SJSA1 (cell line): ENCODE measurements at regions not wholly inside any gene's neighbourhood (a gene's known extent, or its start where the extent isn't known, plus 50 kb on each side); places are given as distances from the start of the nearest gene placed in this dataset.

Experiments
- DNase-seq, 2 experiments: peaks; one replicate each; pipeline ENCODE4 v3.0.0-alpha.2; 2015 to 2020; ENCODE audit warnings: low spot score in 2 of 2, low read depth in 1 of 2
- H3K27ac ChIP-seq: fragments of 250-450 bp; sonication (Bioruptor Pico); 2 replicates; pipeline ENCODE4 v1.5.1; 2020; ENCODE audit warnings: mild to moderate bottlenecking, moderate library complexity
- H3K27me3 ChIP-seq: fragments of 250-450 bp; sonication (Bioruptor Pico); replicated peaks from 2 replicates; pipeline ENCODE4 v1.5.1; 2020; ENCODE audit warnings: mild to moderate bottlenecking, moderate library complexity
- H3K36me3 ChIP-seq: fragments of 250-450 bp; sonication (Bioruptor Pico); 2 replicates; pipeline ENCODE4 v1.5.1; 2020; ENCODE audit warnings: mild to moderate bottlenecking
- H3K4me1 ChIP-seq: fragments of 250-450 bp; sonication (Bioruptor Pico); replicated peaks from 2 replicates; pipeline ENCODE4 v1.6.1; 2021; ENCODE audit warnings: mild to moderate bottlenecking
- H3K4me3 ChIP-seq: fragments of 250-450 bp; sonication (Bioruptor Pico); 2 replicates; pipeline ENCODE4 v1.5.1; 2020; ENCODE audit warnings: mild to moderate bottlenecking
- H3K9me3 ChIP-seq: fragments of 250-450 bp; sonication (Bioruptor Pico); replicated peaks from 2 replicates; pipeline ENCODE4 v1.5.1; 2020; ENCODE audit warnings: mild to moderate bottlenecking

DNA sequence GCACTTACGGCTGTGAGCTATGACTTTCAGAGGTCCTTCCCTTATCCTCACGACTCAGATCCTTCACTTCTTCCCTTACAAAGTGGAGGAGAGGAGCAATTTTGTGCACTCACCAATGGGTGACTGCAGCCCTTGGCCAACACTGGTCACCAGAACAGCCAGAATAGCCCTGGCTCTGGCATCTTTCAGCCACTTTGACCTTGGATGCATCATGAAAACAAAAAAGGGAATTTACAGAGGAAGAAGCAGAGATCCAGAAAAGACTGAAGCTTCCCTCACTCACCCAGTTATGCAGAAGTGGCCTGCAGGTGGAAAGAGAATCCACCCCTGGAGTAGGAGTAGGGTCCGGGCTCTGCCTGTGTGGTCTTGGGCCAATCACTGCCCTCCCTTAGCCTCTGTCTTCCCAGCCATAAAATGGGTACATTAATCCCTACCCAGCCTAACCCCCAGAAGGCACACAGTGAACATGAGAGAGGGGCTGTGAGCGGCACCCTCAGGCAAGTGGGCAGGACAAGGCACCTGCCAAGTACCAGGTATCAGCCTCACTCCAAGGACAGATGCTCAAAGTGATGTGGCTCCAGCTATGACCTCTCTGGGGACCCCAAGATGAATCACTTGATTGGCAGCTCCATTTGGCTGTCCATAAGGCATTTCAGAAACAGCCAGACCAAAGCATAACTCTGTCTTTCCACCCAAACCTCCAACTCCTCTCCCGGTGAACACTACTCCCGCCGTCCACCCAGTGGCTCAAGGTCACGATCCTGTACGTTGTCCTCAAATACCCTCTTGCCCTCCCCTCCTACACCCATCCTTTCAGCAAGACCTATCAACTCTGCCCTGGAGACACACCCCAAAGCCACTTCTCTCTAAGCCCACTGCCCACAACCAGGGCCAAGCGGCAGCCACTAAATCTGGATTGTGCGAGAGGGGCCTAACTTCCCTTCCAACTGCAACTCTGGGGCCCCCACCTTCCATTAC, 129.8 kb upstream of the ZMIZ1 start:
- no peak overlapping the region for H3K27ac ChIP-seq
- H3K4me1 ChIP-seq, result peaks cover 11% of the 10 kb centered on the region
- no peak for DNase-seq
- no peaks in the 10 kb centered on the region for H3K27me3 ChIP-seq
- no peak overlapping the region for H3K4me3 ChIP-seq
- no peaks in the 10 kb centered on the region for H3K9me3 ChIP-seq
- H3K36me3 ChIP-seq, result no peaks in the 10 kb centered on the region

DNA sequence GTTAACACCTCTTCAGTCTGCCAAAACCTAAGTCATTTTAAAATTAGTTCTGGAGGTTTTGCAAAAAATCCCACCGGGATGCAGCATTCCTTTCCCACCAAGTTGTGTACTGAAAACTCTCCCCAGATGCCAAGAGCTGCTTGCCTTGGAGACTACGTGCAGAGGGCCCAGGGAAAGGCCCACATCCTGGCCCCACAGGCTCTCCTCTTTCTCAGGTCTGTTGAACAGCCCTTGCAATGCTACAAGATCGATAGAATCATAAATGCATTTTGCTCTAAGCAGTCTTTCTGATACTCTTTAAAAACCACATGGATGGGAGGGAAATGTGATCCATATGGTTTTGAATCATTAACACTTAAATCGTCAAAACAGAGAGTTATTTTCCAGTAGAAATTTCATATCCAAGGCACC, 126.7 kb upstream of the ZMIZ1 start:
- H3K4me3 ChIP-seq, result no peak overlapping the region
- H3K36me3 ChIP-seq, result no peaks in the 10 kb centered on the region
- H3K27me3 ChIP-seq, result no peaks in the 10 kb centered on the region
- DNase-seq, result no peak
- H3K27ac ChIP-seq, result no peak overlapping the region
- H3K4me1 ChIP-seq, result peaks cover 28% of the 10 kb centered on the region
- H3K9me3 ChIP-seq, result no peaks in the 10 kb centered on the region

- Histone ChIP-seq H3K27ac (peak overlapping the region; percentile 31), H3K9me3 (no peaks in the 10 kb centered on the region), H3K36me3 (no peaks in the 10 kb centered on the region), H3K4me1 (peaks cover 20% of the 10 kb centered on the region), H3K4me3 (no peak overlapping the region), H3K27me3 (no peaks in the 10 kb centered on the region)
- peak; percentile 76 to 79 for DNase-seq
Observed at GRCh38 chr10:78944723-78945312, 123.9 kb upstream of the ZMIZ1 start.

- H3K4me3 ChIP-seq, result no peak overlapping the region
- H3K9me3 ChIP-seq, result no peaks in the 10 kb centered on the region
- no peak for DNase-seq
- H3K27me3 ChIP-seq, result no peaks in the 10 kb centered on the region
- no peaks in the 10 kb centered on the region for H3K36me3 ChIP-seq
- peaks cover 20% of the 10 kb centered on the region for H3K4me1 ChIP-seq
- no peak overlapping the region for H3K27ac ChIP-seq
Observed at GRCh38 chr10:78945838-78946237, 122.9 kb upstream of the ZMIZ1 start.

GRCh38 chr10:78947226-78947625, 121.5 kb upstream of the ZMIZ1 start:
- peaks cover 20% of the 10 kb centered on the region for H3K4me1 ChIP-seq
- no peak for DNase-seq
- H3K27ac ChIP-seq, result no peak overlapping the region
- H3K36me3 ChIP-seq, result no peaks in the 10 kb centered on the region
- no peak overlapping the region for H3K4me3 ChIP-seq
- H3K9me3 ChIP-seq, result no peaks in the 10 kb centered on the region
- H3K27me3 ChIP-seq, result no peaks in the 10 kb centered on the region

GRCh38 chr10:78947733-78948132, 121.0 kb upstream of the ZMIZ1 start:
- H3K4me3 ChIP-seq, result no peak overlapping the region
- no peaks in the 10 kb centered on the region for H3K36me3 ChIP-seq
- DNase-seq, result no peak
- no peaks in the 10 kb centered on the region for H3K27me3 ChIP-seq
- H3K9me3 ChIP-seq, result no peaks in the 10 kb centered on the region
- H3K27ac ChIP-seq, result no peak overlapping the region
- H3K4me1 ChIP-seq, result peaks cover 20% of the 10 kb centered on the region

- Histone ChIP-seq H3K4me1 (peaks cover 20% of the 10 kb centered on the region), H3K4me3 (no peak overlapping the region), H3K36me3 (no peaks in the 10 kb centered on the region), H3K9me3 (no peaks in the 10 kb centered on the region), H3K27me3 (no peaks in the 10 kb centered on the region), H3K27ac (no peak overlapping the region)
- DNase-seq, result no peak
Observed at GRCh38 chr10:78948621-78949030, 120.1 kb upstream of the ZMIZ1 start.

DNA sequence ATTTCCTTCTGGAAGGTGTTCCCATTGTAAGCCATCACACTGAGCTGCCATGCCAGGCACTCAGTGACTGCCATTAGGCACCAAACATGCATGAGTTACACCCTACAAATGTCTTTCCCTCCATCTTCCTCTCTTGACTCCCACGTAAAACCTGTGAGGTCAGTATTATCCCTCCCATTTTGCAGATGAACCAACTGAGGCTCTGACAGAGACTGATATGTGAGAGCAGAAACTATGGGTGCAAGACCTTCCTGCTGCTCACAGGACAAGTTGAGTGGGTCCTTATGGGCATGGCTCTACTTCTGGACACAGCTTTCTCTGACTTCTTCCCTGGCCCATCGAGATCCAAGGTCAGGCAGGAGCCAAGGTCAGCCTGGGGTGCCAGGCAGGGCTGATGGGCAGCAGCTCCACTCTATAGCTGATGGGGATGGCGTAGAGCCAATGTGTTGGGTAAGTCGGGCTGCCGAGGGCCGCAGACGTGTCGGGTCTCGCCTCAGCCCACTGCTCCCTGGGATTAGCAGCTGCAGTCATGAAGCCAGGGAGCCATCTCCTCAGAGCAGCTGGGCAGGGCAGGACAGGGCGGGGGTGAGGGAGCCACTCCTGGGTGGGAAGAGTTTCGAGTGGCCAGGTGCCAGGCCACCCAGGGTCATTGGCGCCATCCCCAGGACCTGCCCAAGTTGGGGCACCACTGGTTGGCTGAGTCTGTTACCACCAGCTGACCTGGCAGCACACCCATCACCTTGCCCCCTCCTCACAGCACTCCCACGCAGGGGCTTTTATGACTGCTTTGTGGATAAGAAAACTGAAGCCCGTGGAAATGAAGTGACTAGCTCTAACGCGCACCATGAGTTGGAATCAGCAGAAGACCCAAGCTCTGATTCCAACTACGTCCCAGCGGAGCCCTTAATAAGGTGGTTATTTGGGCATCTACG, 117.8 kb upstream of the ZMIZ1 start:
- Histone ChIP-seq H3K4me3 (no peak overlapping the region), H3K9me3 (no peaks in the 10 kb centered on the region), H3K27ac (no peak overlapping the region), H3K27me3 (no peaks in the 10 kb centered on the region), H3K4me1 (no peaks in the 10 kb centered on the region), H3K36me3 (no peaks in the 10 kb centered on the region)
- no peak for DNase-seq

DNA sequence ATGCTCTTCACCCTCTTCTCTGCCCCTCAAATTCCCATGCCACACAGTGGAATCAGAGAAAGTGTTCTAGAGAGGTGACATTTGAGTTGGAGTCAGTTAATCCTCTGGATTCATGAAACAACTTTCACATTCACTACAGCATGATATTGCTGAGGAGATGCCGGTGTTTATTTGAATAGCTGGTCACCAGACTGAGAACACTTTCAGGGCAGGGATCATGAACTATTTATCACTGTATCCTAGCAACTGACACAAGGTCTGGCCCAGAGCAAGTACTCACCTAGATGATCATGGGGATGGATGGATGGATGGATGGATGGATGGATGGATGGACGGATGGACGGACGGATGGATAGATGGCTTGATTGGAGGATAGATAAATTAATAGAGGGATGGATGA, 116.7 kb upstream of the ZMIZ1 start:
- H3K27ac ChIP-seq, result no peak overlapping the region
- H3K27me3 ChIP-seq, result no peaks in the 10 kb centered on the region
- H3K4me1 ChIP-seq, result no peaks in the 10 kb centered on the region
- no peaks in the 10 kb centered on the region for H3K36me3 ChIP-seq
- no peak for DNase-seq
- no peaks in the 10 kb centered on the region for H3K9me3 ChIP-seq
- no peak overlapping the region for H3K4me3 ChIP-seq

GRCh38 chr10:78952686-78953085, 116.1 kb upstream of the ZMIZ1 start:
- Histone ChIP-seq H3K36me3 (no peaks in the 10 kb centered on the region), H3K4me1 (no peaks in the 10 kb centered on the region), H3K27ac (no peak overlapping the region), H3K9me3 (no peaks in the 10 kb centered on the region), H3K4me3 (no peak overlapping the region), H3K27me3 (no peaks in the 10 kb centered on the region)
- DNase-seq, result no peak

- Histone ChIP-seq H3K4me3 (no peak overlapping the region), H3K27ac (no peak overlapping the region), H3K27me3 (no peaks in the 10 kb centered on the region), H3K36me3 (no peaks in the 10 kb centered on the region), H3K9me3 (no peaks in the 10 kb centered on the region), H3K4me1 (no peaks in the 10 kb centered on the region)
- DNase-seq, result no peak
Observed at GRCh38 chr10:78953113-78953798, 115.5 kb upstream of the ZMIZ1 start.

GRCh38 chr10:78953799-78954297, 114.9 kb upstream of the ZMIZ1 start:
- Histone ChIP-seq H3K36me3 (no peaks in the 10 kb centered on the region), H3K9me3 (no peaks in the 10 kb centered on the region), H3K4me3 (no peak overlapping the region), H3K4me1 (no peaks in the 10 kb centered on the region), H3K27me3 (no peaks in the 10 kb centered on the region), H3K27ac (no peak overlapping the region)
- no peak for DNase-seq

- no peak overlapping the region for H3K4me3 ChIP-seq
- DNase-seq, result no peak
Observed at GRCh38 chr10:78954689-78955088, 114.1 kb upstream of the ZMIZ1 start.

More at GRCh38 chr10:78954689-78955088, 114.1 kb upstream of the ZMIZ1 start:
- H3K4me1 ChIP-seq, result no peaks in the 10 kb centered on the region
- H3K27ac ChIP-seq, result no peak overlapping the region
- no peaks in the 10 kb centered on the region for H3K9me3 ChIP-seq
- H3K27me3 ChIP-seq, result no peaks in the 10 kb centered on the region
- H3K36me3 ChIP-seq, result no peaks in the 10 kb centered on the region
